ENCODE measurements at regions not wholly inside any gene's neighbourhood (a gene's known extent, or its start where the extent isn't known, plus 50 kb on each side); places are given as distances from the start of the nearest gene placed in this dataset.

DNA sequence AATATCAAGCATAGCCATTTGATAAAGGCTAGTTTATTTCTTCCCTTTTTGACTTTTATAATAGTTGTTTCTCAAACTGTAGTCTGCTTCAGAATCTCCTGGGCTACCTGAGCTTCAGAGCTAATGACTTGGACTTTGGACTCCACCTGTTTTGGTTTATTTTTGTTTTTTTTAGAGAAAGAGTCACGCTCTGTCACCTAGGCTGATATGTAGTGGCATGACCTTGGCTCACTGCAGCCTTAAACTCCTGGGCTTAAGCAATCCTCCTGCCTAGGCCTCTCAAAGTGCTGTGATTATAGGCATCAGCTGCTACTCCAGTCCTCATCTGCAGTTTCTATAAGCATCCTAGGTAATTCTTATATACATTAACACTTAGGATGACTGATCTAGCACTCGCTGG lies 90.5 kb downstream of the DDIT4L start:
- TF ChIP-seq, protein P1, sequence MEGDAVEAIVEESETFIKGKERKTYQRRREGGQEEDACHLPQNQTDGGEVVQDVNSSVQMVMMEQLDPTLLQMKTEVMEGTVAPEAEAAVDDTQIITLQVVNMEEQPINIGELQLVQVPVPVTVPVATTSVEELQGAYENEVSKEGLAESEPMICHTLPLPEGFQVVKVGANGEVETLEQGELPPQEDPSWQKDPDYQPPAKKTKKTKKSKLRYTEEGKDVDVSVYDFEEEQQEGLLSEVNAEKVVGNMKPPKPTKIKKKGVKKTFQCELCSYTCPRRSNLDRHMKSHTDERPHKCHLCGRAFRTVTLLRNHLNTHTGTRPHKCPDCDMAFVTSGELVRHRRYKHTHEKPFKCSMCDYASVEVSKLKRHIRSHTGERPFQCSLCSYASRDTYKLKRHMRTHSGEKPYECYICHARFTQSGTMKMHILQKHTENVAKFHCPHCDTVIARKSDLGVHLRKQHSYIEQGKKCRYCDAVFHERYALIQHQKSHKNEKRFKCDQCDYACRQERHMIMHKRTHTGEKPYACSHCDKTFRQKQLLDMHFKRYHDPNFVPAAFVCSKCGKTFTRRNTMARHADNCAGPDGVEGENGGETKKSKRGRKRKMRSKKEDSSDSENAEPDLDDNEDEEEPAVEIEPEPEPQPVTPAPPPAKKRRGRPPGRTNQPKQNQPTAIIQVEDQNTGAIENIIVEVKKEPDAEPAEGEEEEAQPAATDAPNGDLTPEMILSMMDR (IDR thresholded peaks at IDR 0.05 in 4 of 5, conservative IDR thresholded peaks at IDR 0.05 in 1 of 5) = no peak
- no peak for TF ChIP-seq POLR2A (IDR thresholded peaks at IDR 0.05)

Measured in gastrocnemius medialis (tissue), 4 donors.